Stimulated activated CD4-positive, alpha-beta T cell treated with anti-CD3 and anti-CD28 coated beads, Interleukin-15, amount 100 ng/mL, for 48 hours (primary cell): ENCODE measurements at regions not wholly inside any gene's neighbourhood (a gene's known extent, or its start where the extent isn't known, plus 50 kb on each side); places are given as distances from the start of the nearest gene placed in this dataset.
"Not testable (repeated sequence)": the region's sequence is repeated elsewhere in the genome, so short reads cannot be mapped to it uniquely, and the experiment has no call there.

ENCODE experiments used
- DNase-seq, 2 donors: peaks; one replicate each; pipeline ENCODE4 v3.0.0-alpha.2; 2020; ENCODE audit warnings: low read depth in 2 of 2

DNA sequence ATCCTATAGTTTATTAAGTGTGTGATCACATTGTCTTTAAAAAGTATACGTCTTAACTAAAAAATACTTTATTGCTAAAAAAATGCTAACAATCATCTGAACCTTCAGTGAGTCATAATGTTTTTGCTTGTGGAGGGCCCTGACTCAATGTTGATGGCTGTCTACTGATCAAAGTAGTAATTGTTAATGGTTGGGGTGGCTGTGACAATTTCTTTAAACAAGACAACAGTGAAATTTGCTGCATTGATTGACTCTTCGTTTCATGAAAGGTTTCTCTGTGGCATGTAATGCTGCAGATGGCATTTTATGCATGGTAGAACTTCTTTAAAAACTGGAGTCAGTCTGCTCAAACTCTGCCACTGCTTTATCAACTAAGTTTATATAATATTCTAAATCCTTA lies 101.4 kb upstream of the IL15 start:
- no peak for DNase-seq

DNA sequence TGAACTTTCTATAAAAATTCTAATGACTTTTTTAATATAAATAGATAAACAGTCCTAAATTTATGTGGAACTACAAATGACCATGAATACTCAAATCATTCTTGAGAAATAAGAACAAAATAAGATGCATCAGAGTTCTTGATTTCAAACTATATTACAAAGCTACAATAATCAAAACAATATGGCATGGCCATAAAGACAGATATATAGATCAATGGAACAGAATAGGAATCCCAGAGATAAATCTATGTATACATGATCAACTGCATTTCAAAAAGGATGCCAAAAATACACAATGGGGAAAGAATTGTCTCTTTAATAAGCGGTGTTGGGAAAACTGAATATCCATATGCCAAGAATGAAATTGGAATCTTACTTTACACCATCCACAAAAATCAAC lies 98.4 kb upstream of the IL15 start:
- no peak for DNase-seq

DNA sequence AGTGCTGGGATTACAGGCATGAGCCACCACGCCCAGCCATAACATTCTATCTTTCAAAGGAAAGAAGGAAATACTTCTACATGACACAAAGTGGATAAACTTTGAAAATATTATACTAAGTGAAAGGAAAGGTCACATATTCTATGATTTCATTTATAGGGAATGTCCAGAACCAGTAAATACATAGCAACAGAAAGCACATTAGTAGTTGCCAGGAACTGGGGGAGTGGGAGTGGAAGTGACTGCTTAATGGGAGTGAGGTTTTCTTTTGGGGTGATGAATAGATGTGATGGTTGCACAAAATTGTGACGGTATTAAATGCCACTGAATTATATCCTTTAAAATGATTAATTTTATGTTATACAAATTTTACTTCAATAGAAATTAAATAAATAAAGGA lies 95.7 kb upstream of the IL15 start:
- DNase-seq, result no peak

- DNase-seq, result no peak
Measured at GRCh38 chr4:141541851-141542250, 94.5 kb upstream of the IL15 start.

DNA sequence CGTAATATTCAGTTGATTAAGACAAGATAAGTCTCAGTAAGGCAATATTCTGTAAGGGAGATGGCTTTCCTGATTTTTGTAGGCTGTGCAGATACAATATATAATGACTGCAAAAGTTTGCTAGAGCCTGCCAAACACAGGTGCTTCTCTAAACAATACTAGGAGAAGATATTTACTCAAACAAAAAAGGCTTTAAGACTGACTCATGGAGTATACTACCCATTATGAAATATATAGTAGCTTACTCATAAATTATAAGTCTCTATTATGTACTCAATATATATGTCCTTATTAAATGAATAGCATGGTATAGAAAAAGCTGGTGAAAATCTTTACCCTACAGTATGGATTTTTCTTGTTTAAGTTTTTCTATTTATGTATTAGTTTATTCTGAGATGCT lies 93.2 kb upstream of the IL15 start:
- no peak for DNase-seq

DNA sequence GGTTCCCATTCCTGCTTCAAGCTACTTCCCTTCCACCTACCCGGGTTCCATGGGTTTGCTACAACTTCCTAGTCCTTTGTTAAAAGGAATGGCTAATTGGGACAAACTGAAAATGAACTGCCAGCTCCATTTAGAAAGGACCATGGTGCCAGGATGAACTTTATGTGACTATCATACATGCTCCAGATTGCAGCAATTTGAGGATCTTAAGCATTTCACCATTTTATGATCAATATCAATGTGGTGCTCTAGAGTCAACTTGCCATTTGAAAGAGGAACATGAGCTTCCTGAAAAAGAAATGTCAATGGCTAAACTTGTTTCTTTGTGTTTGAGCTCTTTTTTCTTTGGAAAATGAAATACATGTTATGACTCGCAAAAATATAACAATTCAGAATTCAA lies 92.7 kb upstream of the IL15 start:
- DNase-seq, result no peak

GRCh38 chr4:141548791-141549190 lies 87.6 kb upstream of the IL15 start:
- no peak for DNase-seq

GRCh38 chr4:141560056-141560455 lies 76.3 kb upstream of the IL15 start:
- DNase-seq, result no peak

DNA sequence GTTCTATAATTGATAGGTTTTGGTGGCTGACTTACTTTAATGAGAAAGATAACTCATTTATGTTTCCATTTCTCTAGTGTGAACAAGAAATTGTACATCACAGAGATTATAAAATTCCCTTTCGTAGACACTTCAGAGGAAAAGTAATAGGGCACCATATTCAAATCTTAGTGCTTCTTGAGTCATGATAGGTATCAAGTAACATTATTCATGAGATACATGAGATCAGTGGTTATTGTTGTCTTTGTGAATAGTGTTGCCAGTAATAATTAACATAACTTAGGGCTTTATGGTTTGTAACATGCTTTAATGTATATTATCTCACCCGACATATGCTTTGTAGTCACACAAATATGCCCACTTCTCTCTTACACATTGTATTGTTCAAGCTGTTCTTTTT lies 73.7 kb upstream of the IL15 start:
- DNase-seq, result no peak

DNA sequence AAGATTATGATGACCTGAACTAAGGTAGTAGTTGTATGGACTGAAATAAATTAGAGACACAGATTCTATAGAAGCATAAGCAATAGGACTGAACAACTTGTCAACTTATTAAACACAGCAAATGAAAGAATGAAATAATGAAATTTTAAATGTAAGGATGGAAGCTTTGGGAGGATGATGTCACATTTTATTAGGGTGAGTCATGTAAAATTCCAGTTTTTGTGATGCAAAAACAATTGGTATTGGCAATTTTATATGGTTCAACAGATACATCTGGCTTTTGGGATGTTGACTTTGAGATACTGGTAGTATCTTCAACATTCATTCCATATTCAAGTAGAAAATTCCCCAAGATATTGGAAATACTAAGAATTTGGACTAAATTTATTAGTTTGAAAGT lies 72.7 kb upstream of the IL15 start:
- DNase-seq, result no peak

DNA sequence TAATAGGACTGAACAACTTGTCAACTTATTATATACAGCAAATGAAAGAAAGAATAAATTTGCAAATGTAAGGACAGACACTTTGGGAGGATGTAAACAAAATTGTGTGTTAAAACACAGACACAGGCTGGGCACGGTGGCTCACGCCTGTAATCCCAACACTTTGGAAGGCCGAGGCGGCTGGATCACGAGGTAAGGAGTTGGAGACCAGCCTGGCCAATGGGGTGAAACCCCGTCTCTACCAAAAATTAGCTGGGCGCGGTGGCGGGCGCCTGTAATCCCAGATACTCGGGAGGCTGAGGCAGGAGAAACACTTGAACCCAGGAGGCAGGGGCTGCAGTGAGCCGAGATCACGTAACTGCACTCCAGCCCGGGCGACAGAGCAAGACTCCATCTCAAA lies 71.4 kb upstream of the IL15 start:
- not testable (repeated sequence) for DNase-seq

DNA sequence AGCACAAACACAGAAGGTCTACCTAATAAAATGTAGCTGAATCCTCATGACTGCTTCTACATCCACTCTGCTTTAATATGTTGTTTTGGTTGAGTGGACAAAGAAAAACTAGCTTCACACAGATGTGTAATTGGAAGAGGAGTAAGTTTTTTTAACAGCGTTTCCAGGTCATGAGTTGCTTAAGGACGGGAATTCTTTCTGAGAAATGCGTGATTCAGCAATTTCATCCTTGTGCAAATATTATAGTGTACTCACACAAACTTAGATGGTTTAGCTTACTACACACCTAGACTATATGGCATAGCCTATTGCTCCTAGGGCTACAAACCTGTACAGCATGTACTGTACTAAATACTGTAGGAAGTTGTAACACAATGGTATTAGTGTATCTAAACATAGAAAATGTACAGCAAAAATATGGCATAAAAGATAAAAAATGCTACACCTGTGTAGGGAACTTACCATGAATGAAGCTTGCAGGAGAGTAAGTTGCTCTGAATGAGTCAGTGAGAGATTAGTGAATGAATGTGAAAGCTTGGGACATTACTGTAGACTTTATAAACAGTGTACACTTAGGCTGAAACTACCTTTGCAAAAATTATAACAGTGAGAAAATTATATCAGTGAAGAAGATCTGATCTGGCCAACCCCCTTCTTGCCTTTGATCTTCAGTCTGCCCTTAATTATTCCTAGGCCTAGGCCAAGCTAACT lies 70.8 kb upstream of the IL15 start:
- DNase-seq, result no peak

- no peak for DNase-seq
Measured at GRCh38 chr4:141567326-141567915, 69.0 kb upstream of the IL15 start.

DNA sequence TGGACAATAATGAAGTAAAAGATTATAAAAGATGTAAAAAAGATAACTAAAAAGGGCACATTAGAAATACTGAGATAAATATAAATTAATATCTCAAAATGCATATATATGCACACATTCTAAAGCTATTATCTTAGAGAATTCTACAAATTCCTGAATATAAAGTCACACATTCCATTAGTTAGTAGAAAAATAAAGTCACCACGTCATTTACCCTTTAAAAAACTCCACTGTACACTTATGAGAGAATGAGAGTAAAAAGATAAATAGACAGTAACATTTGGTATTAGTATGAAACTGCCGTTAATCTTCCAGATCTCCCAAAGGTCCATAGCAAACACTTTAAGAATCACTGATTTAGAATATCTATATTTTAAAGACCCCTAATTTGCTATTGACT lies 67.2 kb upstream of the IL15 start:
- DNase-seq, result no peak

- DNase-seq, result no peak
Measured at GRCh38 chr4:141570290-141570689, 66.1 kb upstream of the IL15 start.

- DNase-seq, result no peak
Measured at GRCh38 chr4:141571362-141571761, 65.0 kb upstream of the IL15 start.

GRCh38 chr4:141571793-141572192 lies 64.6 kb upstream of the IL15 start:
- DNase-seq, result no peak

- no peak for DNase-seq
Measured at GRCh38 chr4:141573678-141574077, 62.7 kb upstream of the IL15 start.

GRCh38 chr4:141575884-141576283 lies 60.5 kb upstream of the IL15 start:
- no peak for DNase-seq

DNA sequence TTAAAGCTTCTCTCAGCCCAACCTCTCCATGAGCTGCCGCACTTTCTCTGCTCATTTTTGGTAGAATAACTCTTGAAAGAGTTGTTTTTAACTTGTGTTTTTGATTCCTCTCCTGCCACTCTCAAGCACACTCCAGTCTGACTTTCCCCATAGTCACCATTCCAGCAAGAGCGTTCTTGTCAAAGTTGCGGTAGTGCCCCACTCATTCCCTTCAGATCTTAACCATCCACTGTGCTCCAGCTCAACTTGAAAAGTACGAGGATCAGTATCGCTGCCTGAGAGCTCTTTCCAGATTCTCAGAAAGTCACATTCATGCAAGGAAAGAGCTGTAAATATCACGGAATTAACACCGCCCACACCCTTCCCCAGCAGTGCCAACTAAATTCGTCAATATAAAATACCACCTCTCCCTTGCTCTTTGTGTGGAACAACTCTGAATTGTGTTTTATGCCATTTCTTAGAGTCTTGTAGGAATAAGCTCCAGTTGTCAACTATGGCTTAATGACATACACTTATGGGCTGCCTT lies 59.7 kb upstream of the IL15 start:
- DNase-seq, result no peak

GRCh38 chr4:141578451-141578850 lies 57.9 kb upstream of the IL15 start:
- no peak for DNase-seq

- DNase-seq, result no peak
Measured at GRCh38 chr4:141580523-141580922, 55.9 kb upstream of the IL15 start.
